MM.1S (cell line): ENCODE measurements at regions not wholly inside any gene's neighbourhood (a gene's known extent, or its start where the extent isn't known, plus 50 kb on each side); places are given as distances from the start of the nearest gene placed in this dataset.

Source experiments
- DNase-seq: peaks from one replicate; pipeline ENCODE4 v3.0.0-alpha.2; 2015
- H2AFZ ChIP-seq: fragments of 300-600 bp; sonication (generic); 2 replicates; pipeline ENCODE4 v1.6.0; 2016; ENCODE audit warnings: antibody characterized with exemption, low read length
- H3F3A ChIP-seq: fragments of 300-600 bp; sonication (generic); 2 replicates; pipeline ENCODE4 v1.6.1; 2016; ENCODE audit warnings: mild to moderate bottlenecking, antibody characterized with exemption, low read length, moderate library complexity, mixed read lengths; ENCODE audit not compliant: insufficient read depth
- H3K27ac ChIP-seq: fragments of 300-600 bp; sonication (generic); 2 replicates; pipeline ENCODE4 v1.5.1; 2016; ENCODE audit warnings: mild to moderate bottlenecking, low read length
- H3K27me3 ChIP-seq: fragments of 300-600 bp; sonication (generic); replicated peaks from 2 replicates; pipeline ENCODE4 v1.6.0; 2016; ENCODE audit warnings: low read length; ENCODE audit not compliant: insufficient read depth
- H3K36me3 ChIP-seq: fragments of 300-600 bp; sonication (generic); replicated peaks from 2 replicates; pipeline ENCODE4 v1.6.1; 2016; ENCODE audit warnings: mild to moderate bottlenecking, low read length, mixed read lengths; ENCODE audit not compliant: insufficient read depth
- H3K4me1 ChIP-seq: fragments of 300-600 bp; sonication (generic); 2 replicates; pipeline ENCODE4 v1.6.1; 2016; ENCODE audit warnings: low read length, mixed read lengths
- H3K4me2 ChIP-seq: fragments of 300-600 bp; sonication (generic); 2 replicates; pipeline ENCODE4 v1.6.0; 2016; ENCODE audit warnings: low read depth, low read length
- H3K4me3 ChIP-seq: fragments of 300-600 bp; sonication (generic); 2 replicates; pipeline ENCODE4 v1.5.1; 2016; ENCODE audit warnings: low read length, mixed read lengths
- H3K79me2 ChIP-seq: fragments of 300-600 bp; sonication (generic); 2 replicates; pipeline ENCODE4 v1.6.1; 2016; ENCODE audit warnings: mixed run types, low read length, mixed read lengths
- H3K9ac ChIP-seq: fragments of 300-600 bp; sonication (generic); 2 replicates; pipeline ENCODE4 v1.6.1; 2016; ENCODE audit warnings: low read length, mixed read lengths
- H3K9me2 ChIP-seq: fragments of 300-600 bp; sonication (generic); replicated peaks from 2 replicates; pipeline ENCODE4 v1.6.1; 2016; ENCODE audit warnings: mild to moderate bottlenecking, low read length, mixed read lengths; ENCODE audit not compliant: insufficient read depth
- H3K9me3 ChIP-seq: fragments of 300-600 bp; sonication (generic); replicated peaks from 2 replicates; pipeline ENCODE4 v1.6.1; 2016; ENCODE audit warnings: mild to moderate bottlenecking, low read length, mixed read lengths; ENCODE audit not compliant: insufficient read depth
- H4K20me1 ChIP-seq: fragments of 300-600 bp; sonication (generic); 2 replicates; pipeline ENCODE4 v1.6.1; 2016; ENCODE audit warnings: mild to moderate bottlenecking, low read length, moderate library complexity, mixed read lengths; ENCODE audit not compliant: insufficient read depth
- CTCF ChIP-seq: fragments of 300-600 bp; sonication (generic); IDR thresholded peaks from 2 replicates; pipeline ENCODE4 v1.5.1; 2016; ENCODE audit warnings: antibody characterized with exemption, low read length, mixed read lengths
- EZH2 ChIP-seq: fragments of 300-600 bp; sonication (generic); optimal IDR thresholded peaks from 2 replicates; pipeline ENCODE3; 2017; ENCODE audit warnings: low read depth, mild to moderate bottlenecking, antibody characterized with exemption, low read length, mixed read lengths
- EZH2phosphoT487 ChIP-seq: fragments of 300-600 bp; sonication (generic); IDR thresholded peaks from 2 replicates; pipeline ENCODE4 v1.6.1; 2018; ENCODE audit warnings: antibody characterized with exemption, low read length

- Histone ChIP-seq H3K9me2 (no peaks in the 10 kb centered on the region), H3K79me2 (no peaks in the 10 kb centered on the region), H3F3A (no peaks in the 10 kb centered on the region), H2AFZ (no peak overlapping the region), H3K4me1 (no peaks in the 10 kb centered on the region), H3K27me3 (no peaks in the 10 kb centered on the region), H3K9me3 (no peaks in the 10 kb centered on the region), H3K36me3 (no peaks in the 10 kb centered on the region), H4K20me1 (no peaks in the 10 kb centered on the region), H3K4me2 (no peak overlapping the region), H3K9ac (no peak overlapping the region), H3K27ac (no peak overlapping the region), H3K4me3 (no peak overlapping the region)
- TF ChIP-seq CTCF: no peak
- no peak for TF ChIP-seq EZH2
- TF ChIP-seq EZH2phosphoT487: no peak
- no peak for DNase-seq
These were observed 436.3 kb upstream of the KLF4 start for GRCh38 chr9:107925749-107926297.

- Histone ChIP-seq H3F3A (no peaks in the 10 kb centered on the region), H4K20me1 (no peaks in the 10 kb centered on the region), H3K27ac (no peak overlapping the region), H3K9me3 (no peaks in the 10 kb centered on the region), H3K4me2 (no peak overlapping the region), H3K9ac (no peak overlapping the region), H3K27me3 (no peaks in the 10 kb centered on the region), H3K4me1 (no peaks in the 10 kb centered on the region), H3K9me2 (no peaks in the 10 kb centered on the region), H3K36me3 (no peaks in the 10 kb centered on the region), H3K4me3 (no peak overlapping the region), H2AFZ (no peak overlapping the region), H3K79me2 (no peaks in the 10 kb centered on the region)
- TF ChIP-seq EZH2phosphoT487 (no peak), CTCF (no peak), EZH2 (no peak)
- DNase-seq: no peak
These were observed 432.7 kb upstream of the KLF4 start for GRCh38 chr9:107922260-107922659.

- no peak overlapping the region for H2AFZ ChIP-seq
- no peaks in the 10 kb centered on the region for H3F3A ChIP-seq
- no peaks in the 10 kb centered on the region for H4K20me1 ChIP-seq
- H3K4me2 ChIP-seq: no peak overlapping the region
- no peaks in the 10 kb centered on the region for H3K36me3 ChIP-seq
- H3K4me3 ChIP-seq: no peak overlapping the region
- H3K9ac ChIP-seq: no peak overlapping the region
- H3K4me1 ChIP-seq: no peaks in the 10 kb centered on the region
- H3K9me2 ChIP-seq: no peaks in the 10 kb centered on the region
- H3K27ac ChIP-seq: no peak overlapping the region
- DNase-seq: no peak
- no peak for TF ChIP-seq EZH2
- no peak for TF ChIP-seq CTCF
- TF ChIP-seq EZH2phosphoT487: no peak
- no peaks in the 10 kb centered on the region for H3K9me3 ChIP-seq
- no peaks in the 10 kb centered on the region for H3K27me3 ChIP-seq
- no peaks in the 10 kb centered on the region for H3K79me2 ChIP-seq
These were observed 429.7 kb upstream of the KLF4 start for GRCh38 chr9:107919263-107919662.
